ENCODE measurements at regions not wholly inside any gene's neighbourhood (a gene's known extent, or its start where the extent isn't known, plus 50 kb on each side); places are given as distances from the start of the nearest gene placed in this dataset.

DNA sequence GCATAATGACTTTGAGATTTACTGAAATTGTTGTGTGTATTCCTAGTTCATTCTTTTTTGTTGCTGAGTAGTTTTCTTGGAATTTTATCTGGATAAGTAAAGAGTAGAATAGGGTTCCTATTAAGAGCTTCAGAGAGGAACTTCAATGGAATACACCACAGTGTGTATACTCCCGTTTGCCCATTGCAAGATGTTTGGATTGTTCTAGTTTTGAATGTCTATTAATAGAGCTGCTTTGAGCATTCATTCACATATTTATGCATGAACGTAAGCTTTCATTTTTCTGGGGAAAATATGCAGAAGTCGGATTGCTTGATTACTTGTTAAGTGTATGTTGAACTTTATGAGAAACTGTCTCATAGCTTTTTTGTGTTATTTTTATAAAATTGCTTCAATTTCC, 580.5 kb downstream of the OTOL1 start:
- WGBS (ENCODE audit: insufficient coverage, low coverage, low lambda C conversion rate, missing lambda C conversion rate): 38% methylated on average over 3 of the region's 3 CpGs
- H3K27me3 ChIP-seq: no peaks in the 10 kb centered on the region
- no peaks in the 10 kb centered on the region for H3K36me3 ChIP-seq
- H3K4me3 ChIP-seq: no peak overlapping the region
- DNase-seq (no peak), ATAC-seq (no peak)
- intact Hi-C loops (cut with DNase I): no loop called here
- H3K9me3 ChIP-seq: no peaks in the 10 kb centered on the region
- no peak overlapping the region for H3K27ac ChIP-seq
- H3K4me1 ChIP-seq: no peaks in the 10 kb centered on the region
- TF ChIP-seq, protein P1, sequence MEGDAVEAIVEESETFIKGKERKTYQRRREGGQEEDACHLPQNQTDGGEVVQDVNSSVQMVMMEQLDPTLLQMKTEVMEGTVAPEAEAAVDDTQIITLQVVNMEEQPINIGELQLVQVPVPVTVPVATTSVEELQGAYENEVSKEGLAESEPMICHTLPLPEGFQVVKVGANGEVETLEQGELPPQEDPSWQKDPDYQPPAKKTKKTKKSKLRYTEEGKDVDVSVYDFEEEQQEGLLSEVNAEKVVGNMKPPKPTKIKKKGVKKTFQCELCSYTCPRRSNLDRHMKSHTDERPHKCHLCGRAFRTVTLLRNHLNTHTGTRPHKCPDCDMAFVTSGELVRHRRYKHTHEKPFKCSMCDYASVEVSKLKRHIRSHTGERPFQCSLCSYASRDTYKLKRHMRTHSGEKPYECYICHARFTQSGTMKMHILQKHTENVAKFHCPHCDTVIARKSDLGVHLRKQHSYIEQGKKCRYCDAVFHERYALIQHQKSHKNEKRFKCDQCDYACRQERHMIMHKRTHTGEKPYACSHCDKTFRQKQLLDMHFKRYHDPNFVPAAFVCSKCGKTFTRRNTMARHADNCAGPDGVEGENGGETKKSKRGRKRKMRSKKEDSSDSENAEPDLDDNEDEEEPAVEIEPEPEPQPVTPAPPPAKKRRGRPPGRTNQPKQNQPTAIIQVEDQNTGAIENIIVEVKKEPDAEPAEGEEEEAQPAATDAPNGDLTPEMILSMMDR (IDR thresholded peaks at IDR 0.05): no peak

DNA sequence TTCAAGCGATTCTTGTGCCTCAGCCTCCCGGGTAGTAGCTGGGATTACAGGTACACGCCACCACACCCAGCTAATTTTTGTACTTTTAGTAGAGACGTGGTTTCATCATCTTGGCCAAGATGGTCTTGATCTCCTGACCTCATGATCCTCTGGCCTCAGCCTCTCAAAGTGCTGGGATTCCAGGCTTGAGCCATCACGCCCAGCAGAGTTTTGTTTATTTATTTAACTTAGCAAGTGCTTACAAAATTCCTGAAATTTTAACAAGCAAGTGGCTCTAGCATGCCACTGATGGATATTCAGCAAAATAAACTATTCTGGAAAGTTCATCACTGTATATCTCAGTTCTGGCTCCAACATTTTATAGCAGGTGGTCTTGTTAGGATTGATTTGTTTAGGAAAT, 585.9 kb downstream of the OTOL1 start:
- 41% methylated on average over 5 of the region's 5 CpGs for WGBS (ENCODE audit: insufficient coverage, low coverage, low lambda C conversion rate, missing lambda C conversion rate)
- TF ChIP-seq POLR2A (IDR thresholded peaks at IDR 0.05): no peak
- TF ChIP-seq, protein P1 (IDR thresholded peaks at IDR 0.05): no peak
- no peaks in the 10 kb centered on the region for H3K36me3 ChIP-seq

DNA sequence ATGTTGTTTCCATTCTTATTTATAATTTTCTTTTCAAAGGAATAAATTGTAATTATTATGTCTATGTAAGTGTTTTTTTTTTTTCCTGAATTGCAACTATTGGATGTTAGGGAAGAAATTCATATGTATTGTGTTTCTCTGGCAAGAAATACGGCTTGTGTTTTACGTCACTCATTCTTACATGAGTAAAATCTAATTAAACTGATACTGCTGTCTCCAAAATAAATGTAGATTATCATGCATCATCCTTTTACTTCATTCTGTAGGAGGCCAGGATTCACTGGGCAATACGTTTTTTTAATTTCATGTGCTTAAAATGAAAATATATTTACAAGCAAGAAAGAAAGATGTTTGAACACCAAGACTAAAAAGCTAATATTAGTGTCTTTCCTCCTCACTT, 590.8 kb downstream of the OTOL1 start:
- intact Hi-C loops (cut with DNase I): no loop called here
- Histone ChIP-seq H3K27me3 (no peaks in the 10 kb centered on the region), H3K27ac (no peak overlapping the region), H3K4me3 (no peak overlapping the region), H3K4me1 (no peaks in the 10 kb centered on the region), H3K9me3 (no peaks in the 10 kb centered on the region), H3K36me3 (no peaks in the 10 kb centered on the region)
- no peak for DNase-seq
- no peak for ATAC-seq
- WGBS (ENCODE audit: insufficient coverage, low coverage, low lambda C conversion rate, missing lambda C conversion rate): 43% methylated on average over 3 of the region's 3 CpGs
- TF ChIP-seq, protein P1 (IDR thresholded peaks at IDR 0.05): no peak
- TF ChIP-seq POLR2A (IDR thresholded peaks at IDR 0.05): no peak

More for the DNA sequence above, 585.9 kb downstream of the OTOL1 start:
- intact Hi-C loops (cut with DNase I): no loop called here
- no peak overlapping the region for H3K27ac ChIP-seq
- H3K27me3 ChIP-seq: no peaks in the 10 kb centered on the region
- ATAC-seq (no peak), DNase-seq (no peak)
- H3K4me1 ChIP-seq: no peaks in the 10 kb centered on the region
- no peak overlapping the region for H3K4me3 ChIP-seq
- H3K9me3 ChIP-seq: no peaks in the 10 kb centered on the region

DNA sequence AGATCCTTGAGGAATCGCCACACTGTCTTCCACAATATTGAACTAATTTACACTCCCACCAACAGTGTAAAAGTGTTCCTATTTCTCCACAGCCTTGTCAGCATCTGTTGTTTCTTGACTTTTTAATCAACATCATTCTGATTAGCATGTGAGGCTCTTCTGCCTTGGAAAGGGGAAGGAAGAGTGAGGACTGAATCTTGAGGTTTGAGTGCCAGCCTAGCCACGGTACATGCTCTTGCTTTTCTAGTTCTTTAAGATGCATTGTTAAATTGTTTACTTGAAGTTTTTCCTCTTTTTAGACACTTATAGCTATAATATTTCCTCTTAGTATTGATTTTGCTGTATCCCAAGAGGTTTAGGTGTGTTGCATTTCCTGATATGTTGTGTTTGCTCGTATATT, 596.1 kb downstream of the OTOL1 start:
- DNase-seq: no peak
- no peak for TF ChIP-seq POLR2A (IDR thresholded peaks at IDR 0.05)
- TF ChIP-seq, protein P1 (IDR thresholded peaks at IDR 0.05): no peak
- Histone ChIP-seq H3K27me3 (no peaks in the 10 kb centered on the region), H3K9me3 (no peaks in the 10 kb centered on the region), H3K27ac (no peak overlapping the region), H3K36me3 (no peaks in the 10 kb centered on the region), H3K4me3 (no peak overlapping the region), H3K4me1 (no peaks in the 10 kb centered on the region)
- intact Hi-C loops (cut with DNase I): no loop called here
- ATAC-seq: no peak
- 18% methylated on average over 3 of the region's 3 CpGs for WGBS (ENCODE audit: insufficient coverage, low coverage, low lambda C conversion rate, missing lambda C conversion rate)

DNA sequence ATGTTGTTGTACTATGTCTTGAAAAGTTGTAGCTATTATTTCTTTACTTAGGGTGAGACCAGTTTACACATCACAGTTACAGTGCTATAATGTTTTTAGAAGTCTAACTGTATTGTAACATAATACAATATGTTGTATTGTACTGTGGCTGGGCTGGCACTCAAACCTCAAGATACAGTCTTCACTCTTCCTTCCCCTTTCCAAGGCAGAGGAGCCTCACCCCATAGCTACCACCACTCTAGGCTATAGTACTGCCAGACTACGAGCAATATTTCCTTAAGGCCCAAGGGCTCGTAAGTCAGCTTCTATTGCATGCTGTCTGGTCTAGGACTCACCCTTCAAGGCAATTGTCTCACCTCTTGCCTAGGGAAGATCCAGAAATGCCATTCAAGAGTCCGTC, 597.7 kb downstream of the OTOL1 start:
- no peak for ATAC-seq

More for the DNA sequence above, 597.7 kb downstream of the OTOL1 start:
- H3K27me3 ChIP-seq: no peaks in the 10 kb centered on the region
- 31% methylated on average over 3 of the region's 3 CpGs for WGBS (ENCODE audit: insufficient coverage, low coverage, low lambda C conversion rate, missing lambda C conversion rate)
- TF ChIP-seq, protein P1 (IDR thresholded peaks at IDR 0.05): no peak
- TF ChIP-seq POLR2A (IDR thresholded peaks at IDR 0.05): no peak
- H3K27ac ChIP-seq: no peak overlapping the region
- H3K4me1 ChIP-seq: no peaks in the 10 kb centered on the region
- no peaks in the 10 kb centered on the region for H3K9me3 ChIP-seq
- intact Hi-C loops (cut with DNase I): no loop called here
- H3K36me3 ChIP-seq: no peaks in the 10 kb centered on the region
- DNase-seq: no peak
- H3K4me3 ChIP-seq: no peak overlapping the region
